ENCODE measurements at regions not wholly inside any gene's neighbourhood (a gene's known extent, or its start where the extent isn't known, plus 50 kb on each side); places are given as distances from the start of the nearest gene placed in this dataset.
A peak's percentile ranks its signal among the peaks of the same experiment; 100 is the strongest.
"Not testable (repeated sequence)": the region's sequence is repeated elsewhere in the genome, so short reads cannot be mapped to it uniquely, and the experiment has no call there.

DNA sequence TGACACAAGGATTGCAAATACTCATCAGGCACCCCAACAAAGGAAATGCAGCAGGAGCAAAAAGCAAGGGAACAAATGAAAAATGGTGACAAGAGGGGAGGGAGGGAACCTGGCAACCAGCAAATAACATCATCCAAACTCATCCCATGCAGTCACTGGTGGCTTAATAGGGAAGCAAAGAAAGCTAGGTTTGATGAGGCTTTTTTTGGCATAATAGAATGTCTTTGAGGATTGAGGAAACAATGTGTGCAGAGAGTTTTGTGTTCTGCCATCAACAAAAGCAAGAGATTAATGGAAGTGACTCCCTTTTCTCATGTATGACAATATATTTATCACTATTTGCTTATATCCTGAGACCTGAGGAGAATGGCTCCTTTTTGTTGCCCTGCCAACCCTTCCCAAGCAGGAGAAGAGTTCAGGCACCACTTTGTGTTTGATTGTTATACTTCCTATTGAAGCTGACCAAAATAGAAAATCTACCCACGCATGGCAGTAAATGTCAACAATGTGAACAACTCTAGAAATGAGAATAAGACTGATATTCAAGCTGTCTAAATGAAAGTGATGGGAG lies 375.7 kb downstream of the CAAP1 start:
- Mint-ChIP-seq H3K4me3 (no peak overlapping the region), H3K9me3 (peaks cover 0 to 11% (median 3%) of the 10 kb centered on the region in 7 donors), H3K27me3 (no peaks in the 10 kb centered on the region), H3K27ac (no peak overlapping the region), H3K36me3 (no peaks in the 10 kb centered on the region), H3K4me1 (no peaks in the 10 kb centered on the region)
- DNase-seq (no peak), ATAC-seq (ENCODE audit: low read depth in 2 of 2) (no peak)

DNA sequence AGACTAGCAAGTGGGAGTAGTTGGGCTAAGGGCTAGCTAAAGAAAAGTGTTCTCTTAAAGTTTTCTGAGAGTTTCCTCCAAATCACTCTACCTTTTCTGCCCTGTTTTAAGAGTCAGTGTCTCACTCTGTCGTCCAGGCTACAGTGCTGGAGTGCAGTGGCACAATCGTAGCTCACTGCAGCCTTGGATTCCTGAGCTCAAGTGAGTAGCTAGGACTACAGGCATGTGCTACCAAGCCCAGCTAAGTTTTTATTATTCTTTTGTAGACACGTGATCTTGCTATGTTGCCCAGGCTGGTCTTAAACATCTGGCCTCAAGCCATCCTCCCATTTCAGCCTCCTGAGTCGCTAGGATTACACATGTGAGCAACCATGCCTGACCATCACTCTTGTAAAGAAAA lies 378.9 kb downstream of the CAAP1 start:
- Mint-ChIP-seq H3K27me3 (no peaks in the 10 kb centered on the region), H3K36me3 (no peaks in the 10 kb centered on the region), H3K9me3 (peaks cover 0 to 8% (median 0%) of the 10 kb centered on the region in 7 donors), H3K27ac (no peak overlapping the region), H3K4me1 (no peaks in the 10 kb centered on the region), H3K4me3 (no peak overlapping the region)
- ATAC-seq (ENCODE audit: low read depth in 2 of 2): no peak
- DNase-seq: no peak

DNA sequence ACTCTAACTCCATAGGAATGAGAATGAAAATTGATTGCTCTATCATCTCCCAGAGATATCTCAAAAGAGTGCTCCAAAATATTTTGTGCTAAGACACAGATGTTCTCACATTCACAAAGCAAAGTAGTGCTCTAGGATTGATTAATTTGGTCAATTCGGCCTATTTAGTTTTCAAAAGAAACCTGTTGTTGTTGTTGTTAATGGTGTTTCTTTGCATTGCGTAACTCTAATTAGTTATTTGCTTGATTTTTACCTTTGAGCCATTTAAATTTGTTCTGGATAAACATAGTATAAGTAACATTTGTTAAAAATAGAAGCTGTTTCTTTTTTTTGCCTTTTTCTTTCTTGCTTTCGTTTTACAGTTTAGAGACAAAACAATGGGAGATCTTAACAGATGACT lies 382.5 kb downstream of the CAAP1 start:
- Mint-ChIP-seq H3K4me1 (no peaks in the 10 kb centered on the region), H3K4me3 (no peak overlapping the region), H3K36me3 (no peaks in the 10 kb centered on the region), H3K27me3 (no peaks in the 10 kb centered on the region), H3K9me3 (peaks cover 0 to 5% (median 0%) of the 10 kb centered on the region in 7 donors), H3K27ac (no peak overlapping the region)
- ATAC-seq (ENCODE audit: low read depth in 2 of 2) (no peak), DNase-seq (no peak)

GRCh38 chr9:26508897-26509296 lies 383.7 kb downstream of the CAAP1 start:
- Mint-ChIP-seq H3K4me1 (no peaks in the 10 kb centered on the region), H3K27ac (no peak overlapping the region), H3K4me3 (no peak overlapping the region), H3K36me3 (no peaks in the 10 kb centered on the region), H3K27me3 (no peaks in the 10 kb centered on the region), H3K9me3 (peaks cover 0 to 2% (median 0%) of the 10 kb centered on the region in 7 donors)
- no peak for DNase-seq
- no peak for ATAC-seq (ENCODE audit: low read depth in 2 of 2)

- H3K27me3 Mint-ChIP-seq: no peaks in the 10 kb centered on the region
Measured at GRCh38 chr9:26504057-26504456, 388.5 kb downstream of the CAAP1 start.

DNA sequence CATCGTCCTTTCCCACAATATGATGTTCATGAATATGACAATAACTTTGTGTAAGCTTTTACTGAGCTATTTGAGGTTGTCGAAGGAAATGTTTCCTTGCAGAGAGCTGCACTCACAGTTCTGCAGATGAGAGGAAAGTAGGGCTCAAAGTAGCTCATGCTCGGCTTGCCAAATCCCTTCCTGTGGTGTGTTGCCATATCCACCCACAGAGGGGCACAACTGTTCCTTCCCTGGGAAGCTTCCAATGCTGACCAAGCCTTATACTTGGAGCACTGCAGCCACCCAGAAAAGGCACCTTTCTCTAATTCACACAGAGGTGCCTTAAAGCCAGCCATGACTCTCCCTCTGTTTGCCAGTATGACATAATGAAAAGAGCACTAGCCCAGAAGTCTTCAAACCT lies 390.3 kb downstream of the CAAP1 start:
- Mint-ChIP-seq H3K4me1 (no peaks in the 10 kb centered on the region), H3K27me3 (no peaks in the 10 kb centered on the region), H3K9me3 (peaks cover 0 to 11% (median 5%) of the 10 kb centered on the region in 7 donors), H3K36me3 (no peaks in the 10 kb centered on the region), H3K4me3 (no peak overlapping the region), H3K27ac (peak overlapping the region in 1 of 6 donors; percentile 22)
- ATAC-seq (ENCODE audit: low read depth in 2 of 2) (no peak), DNase-seq (no peak)

More at GRCh38 chr9:26504057-26504456, 388.5 kb downstream of the CAAP1 start:
- Mint-ChIP-seq H3K36me3 (no peaks in the 10 kb centered on the region), H3K27ac (no peak overlapping the region), H3K4me3 (no peak overlapping the region), H3K4me1 (no peaks in the 10 kb centered on the region), H3K9me3 (peaks cover 0 to 2% (median 0%) of the 10 kb centered on the region in 7 donors)
- no peak for ATAC-seq (ENCODE audit: low read depth in 2 of 2)
- no peak for DNase-seq

DNA sequence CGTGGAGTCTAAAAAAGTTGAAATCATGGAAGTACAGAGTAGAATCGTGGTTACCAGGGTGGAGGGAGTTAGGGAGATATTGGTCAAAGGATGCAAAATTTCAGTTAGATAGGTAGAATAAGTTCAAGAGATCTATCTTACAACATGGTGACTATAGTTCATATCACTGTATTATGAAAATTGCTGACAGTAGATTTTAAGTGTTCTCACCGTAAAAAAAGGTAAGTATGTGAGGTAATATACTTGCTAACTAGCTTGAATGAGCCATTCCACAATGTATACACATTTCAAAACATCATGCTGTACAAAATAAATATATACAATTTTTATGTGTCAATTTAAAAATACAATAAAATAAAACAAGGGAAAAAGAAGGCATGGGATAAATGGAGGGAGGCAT lies 392.1 kb downstream of the CAAP1 start:
- no peak overlapping the region for H3K27ac Mint-ChIP-seq
- H3K4me3 Mint-ChIP-seq: no peak overlapping the region
- DNase-seq (no peak), ATAC-seq (ENCODE audit: low read depth in 2 of 2) (no peak)
- no peaks in the 10 kb centered on the region for H3K27me3 Mint-ChIP-seq
- no peaks in the 10 kb centered on the region for H3K36me3 Mint-ChIP-seq
- H3K4me1 Mint-ChIP-seq: no peaks in the 10 kb centered on the region
- H3K9me3 Mint-ChIP-seq: peaks cover 0 to 18% (median 7%) of the 10 kb centered on the region in 7 donors

DNA sequence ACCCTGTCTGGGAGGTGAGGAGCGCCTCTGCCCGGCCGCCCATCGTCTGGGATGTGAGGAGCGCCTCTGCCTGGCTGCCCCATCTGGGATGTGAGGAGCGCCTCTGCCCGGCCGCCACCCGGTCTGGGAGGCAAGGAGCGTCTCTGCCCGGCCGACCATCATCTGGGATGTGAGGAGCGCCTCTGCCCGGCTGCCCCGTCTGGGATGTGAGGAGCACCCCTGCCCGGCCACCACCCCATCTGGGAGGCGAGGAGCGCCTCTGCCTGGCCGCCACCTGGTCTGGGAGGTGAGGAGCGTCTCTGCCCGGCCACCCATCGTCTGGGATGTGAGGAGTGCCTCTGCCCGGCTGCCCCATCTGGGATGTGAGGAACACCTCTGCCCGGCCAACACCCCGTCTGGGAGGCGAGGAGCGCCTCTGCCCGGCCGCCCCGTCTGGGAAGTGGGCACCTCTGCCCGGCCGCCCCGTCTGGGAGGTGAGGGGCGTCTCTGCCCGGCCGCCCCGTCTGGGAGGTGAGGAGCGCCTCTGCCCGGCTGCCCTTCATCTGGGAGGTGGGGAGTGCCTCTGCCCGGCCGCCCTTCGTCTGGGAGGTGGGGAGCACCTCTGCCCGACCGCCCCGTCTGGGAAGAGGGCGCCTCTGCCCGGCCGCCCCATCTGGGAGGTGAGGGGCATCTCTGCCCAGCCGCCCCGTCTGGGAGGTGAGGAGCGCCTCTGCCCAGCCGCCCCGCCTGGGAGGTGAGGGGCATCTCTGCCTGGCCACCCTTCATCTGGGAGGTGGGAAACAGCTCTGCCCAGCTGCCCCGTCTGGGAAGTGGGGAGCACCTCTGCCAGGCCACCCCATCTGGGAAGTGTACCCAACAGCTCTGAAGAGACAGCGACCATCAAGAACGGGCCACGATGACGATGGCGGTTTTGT lies 399.7 kb downstream of the CAAP1 start:
- H3K9me3 Mint-ChIP-seq: peaks cover 0 to 18% (median 9%) of the 10 kb centered on the region in 7 donors
- not testable (repeated sequence) for ATAC-seq (ENCODE audit: low read depth in 2 of 2); H3K27ac Mint-ChIP-seq; H3K27me3 Mint-ChIP-seq; DNase-seq; H3K4me3 Mint-ChIP-seq; H3K36me3 Mint-ChIP-seq; H3K4me1 Mint-ChIP-seq

- not testable (repeated sequence) for ATAC-seq (ENCODE audit: low read depth in 2 of 2); H3K27ac Mint-ChIP-seq; DNase-seq; H3K4me3 Mint-ChIP-seq; H3K27me3 Mint-ChIP-seq; H3K4me1 Mint-ChIP-seq; H3K36me3 Mint-ChIP-seq
- H3K9me3 Mint-ChIP-seq: peaks cover 0 to 18% (median 5%) of the 10 kb centered on the region in 7 donors
Measured at GRCh38 chr9:26491922-26492607, 400.5 kb downstream of the CAAP1 start.

GRCh38 chr9:26483991-26484390 lies 408.6 kb downstream of the CAAP1 start:
- DNase-seq: no peak
- Mint-ChIP-seq H3K4me3 (no peak overlapping the region), H3K4me1 (no peaks in the 10 kb centered on the region), H3K36me3 (no peaks in the 10 kb centered on the region), H3K27me3 (no peaks in the 10 kb centered on the region), H3K27ac (no peak overlapping the region), H3K9me3 (peaks cover 4 to 19% (median 11%) of the 10 kb centered on the region in 7 donors)
- ATAC-seq (ENCODE audit: low read depth in 2 of 2): no peak

DNA sequence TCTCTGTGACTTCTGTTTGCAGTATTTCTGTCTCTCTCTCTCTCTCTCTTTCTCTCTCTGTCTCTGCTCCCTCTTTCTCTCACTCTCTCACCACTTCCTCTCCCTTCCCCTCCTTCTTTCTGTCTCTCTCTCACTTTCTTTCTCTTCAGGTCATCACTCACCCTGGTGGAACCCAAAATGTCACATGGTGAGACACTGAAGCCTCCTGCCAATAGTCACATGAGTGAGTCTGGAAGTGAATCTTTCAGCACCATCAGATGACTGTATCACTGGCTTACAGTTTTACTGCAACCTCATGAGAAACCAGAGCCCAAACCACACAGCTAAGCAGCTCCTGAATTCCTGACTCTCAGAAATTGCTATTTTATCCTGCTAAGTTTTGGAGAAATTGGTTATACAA lies 414.6 kb downstream of the CAAP1 start:
- Mint-ChIP-seq H3K36me3 (no peaks in the 10 kb centered on the region), H3K4me3 (no peak overlapping the region), H3K27ac (no peak overlapping the region), H3K9me3 (peaks cover 8 to 17% (median 10%) of the 10 kb centered on the region in 7 donors), H3K27me3 (no peaks in the 10 kb centered on the region), H3K4me1 (no peaks in the 10 kb centered on the region)
- ATAC-seq (ENCODE audit: low read depth in 2 of 2): no peak
- no peak for DNase-seq

DNA sequence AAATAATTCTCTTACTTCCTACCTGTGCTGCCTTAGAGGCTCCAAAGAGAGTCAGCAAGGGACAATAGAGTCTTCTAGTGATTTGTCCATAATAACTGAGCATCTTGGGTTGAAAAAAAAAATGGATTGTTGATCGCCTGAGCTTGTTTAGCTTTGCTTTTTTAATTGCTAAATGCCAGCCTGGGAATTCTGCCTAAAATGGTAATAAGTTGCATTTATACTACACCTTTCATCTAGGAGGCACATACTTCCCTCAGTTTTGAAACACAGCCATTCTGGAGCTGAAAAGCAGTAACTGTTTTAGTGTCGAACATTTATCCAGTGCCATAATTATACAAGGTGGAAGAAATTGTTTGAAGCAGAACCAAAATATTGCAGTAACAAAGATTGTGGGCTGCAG lies 421.3 kb downstream of the CAAP1 start:
- peaks cover 0 to 21% (median 5%) of the 10 kb centered on the region in 7 donors for H3K9me3 Mint-ChIP-seq
- no peaks in the 10 kb centered on the region for H3K4me1 Mint-ChIP-seq
- DNase-seq: no peak
- no peaks in the 10 kb centered on the region for H3K27me3 Mint-ChIP-seq
- H3K4me3 Mint-ChIP-seq: no peak overlapping the region
- no peak overlapping the region for H3K27ac Mint-ChIP-seq
- no peak for ATAC-seq (ENCODE audit: low read depth in 2 of 2)
- H3K36me3 Mint-ChIP-seq: no peaks in the 10 kb centered on the region

DNA sequence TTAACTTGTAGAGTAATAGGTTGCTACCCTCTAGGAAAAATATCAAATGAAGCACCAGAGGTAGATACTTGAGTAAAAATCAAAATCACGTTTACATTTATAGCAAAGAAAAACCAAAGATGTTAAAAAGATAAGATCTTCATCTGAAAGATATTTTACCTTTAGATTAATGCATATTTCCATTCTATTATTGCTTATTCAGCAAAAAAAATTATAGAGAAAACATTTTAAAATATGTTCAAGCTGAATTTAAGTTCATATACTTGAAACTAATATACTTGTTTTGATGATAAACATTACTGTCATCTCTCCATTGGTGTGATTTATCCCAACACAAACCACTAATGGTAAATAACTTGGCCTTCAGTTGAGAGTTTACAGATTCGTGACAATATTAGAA lies 422.3 kb downstream of the CAAP1 start:
- Mint-ChIP-seq H3K36me3 (no peaks in the 10 kb centered on the region), H3K4me1 (no peaks in the 10 kb centered on the region), H3K27me3 (no peaks in the 10 kb centered on the region), H3K4me3 (no peak overlapping the region), H3K9me3 (peaks cover under 1 to 21% (median 5%) of the 10 kb centered on the region in 7 donors), H3K27ac (no peak overlapping the region)
- DNase-seq: no peak
- ATAC-seq (ENCODE audit: low read depth in 2 of 2): no peak

- Mint-ChIP-seq H3K27ac (no peak overlapping the region), H3K36me3 (no peaks in the 10 kb centered on the region), H3K27me3 (no peaks in the 10 kb centered on the region), H3K4me3 (no peak overlapping the region), H3K4me1 (no peaks in the 10 kb centered on the region), H3K9me3 (peaks cover 0 to 7% (median 4%) of the 10 kb centered on the region in 7 donors)
- DNase-seq: no peak
- ATAC-seq (ENCODE audit: low read depth in 2 of 2): no peak
Measured at GRCh38 chr9:26463837-26464236, 428.8 kb downstream of the CAAP1 start.
